KMS-11 (cell line): ENCODE measurements at regions not wholly inside any gene's neighbourhood (a gene's known extent, or its start where the extent isn't known, plus 50 kb on each side); places are given as distances from the start of the nearest gene placed in this dataset.

Source experiments
- H2AFZ ChIP-seq: fragments of 200-600 bp; sonication (generic); 2 replicates; pipeline ENCODE4 v1.6.1; 2016; ENCODE audit warnings: antibody characterized with exemption, mixed run types, low read depth
- H3K27ac ChIP-seq: fragments of 200-600 bp; sonication (generic); 2 replicates; pipeline ENCODE4 v1.6.1; 2016; ENCODE audit warnings: mild to moderate bottlenecking, mixed run types
- H3K27me3 ChIP-seq: fragments of 200-600 bp; sonication (generic); 2 replicates; pipeline ENCODE4 v1.6.1; 2017; ENCODE audit warnings: mild to moderate bottlenecking, low read depth, mixed run types, moderate library complexity; ENCODE audit not compliant: insufficient read depth
- H3K36me3 ChIP-seq: fragments of 200-600 bp; sonication (generic); 2 replicates; pipeline ENCODE4 v1.6.1; 2017; ENCODE audit warnings: mild to moderate bottlenecking, mixed run types; ENCODE audit not compliant: insufficient read depth
- H3K4me1 ChIP-seq: fragments of 200-600 bp; sonication (generic); 2 replicates; pipeline ENCODE4 v1.6.1; 2016; ENCODE audit warnings: mild to moderate bottlenecking, low read depth, mixed run types; ENCODE audit not compliant: poor library complexity, severe bottlenecking
- H3K4me2 ChIP-seq: fragments of 200-600 bp; sonication (generic); 2 replicates; pipeline ENCODE4 v1.7.0; 2016; ENCODE audit warnings: mild to moderate bottlenecking, mixed run types
- H3K4me3 ChIP-seq: fragments of 200-600 bp; sonication (generic); IDR thresholded peaks from 2 replicates; pipeline ENCODE4 v1.6.1; 2017; ENCODE audit warnings: low read depth, low read length, mixed read lengths; ENCODE audit not compliant: insufficient read depth
- H3K79me2 ChIP-seq: fragments of 200-600 bp; sonication (generic); 2 replicates; pipeline ENCODE4 v1.6.1; 2016; ENCODE audit warnings: low read depth, mixed run types; ENCODE audit not compliant: insufficient read depth
- H3K9ac ChIP-seq: fragments of 200-600 bp; sonication (generic); 2 replicates; pipeline ENCODE4 v1.6.1; 2016; ENCODE audit warnings: mild to moderate bottlenecking, mixed run types
- H4K20me1 ChIP-seq: fragments of 200-600 bp; sonication (generic); 2 replicates; pipeline ENCODE4 v1.6.1; 2016; ENCODE audit warnings: mild to moderate bottlenecking, mixed run types; ENCODE audit not compliant: insufficient read depth
- CTCF ChIP-seq: fragments of 200-600 bp; sonication (generic); conservative IDR thresholded peaks from 2 replicates; pipeline ENCODE4 v1.6.1; 2017; ENCODE audit warnings: low read depth, mild to moderate bottlenecking, antibody characterized with exemption, low read length, moderate library complexity, mixed read lengths

GRCh38 chr22:47768027-47768426, 1005.6 kb downstream of the TBC1D22A start:
- Histone ChIP-seq H3K4me3 (no peak overlapping the region), H3K79me2 (no peaks in the 10 kb centered on the region)

GRCh38 chr22:47767403-47767802, 1005.0 kb downstream of the TBC1D22A start:
- Histone ChIP-seq H3K4me1 (no peaks in the 10 kb centered on the region), H2AFZ (no peak overlapping the region), H3K27me3 (no peaks in the 10 kb centered on the region), H3K4me2 (no peak overlapping the region), H3K27ac (no peak overlapping the region), H4K20me1 (no peaks in the 10 kb centered on the region), H3K36me3 (no peaks in the 10 kb centered on the region), H3K9ac (no peak overlapping the region), H3K79me2 (no peaks in the 10 kb centered on the region), H3K4me3 (no peak overlapping the region)
- TF ChIP-seq CTCF = no peak

More at GRCh38 chr22:47768027-47768426, 1005.6 kb downstream of the TBC1D22A start:
- Histone ChIP-seq H3K27ac (no peak overlapping the region), H3K27me3 (no peaks in the 10 kb centered on the region), H3K9ac (no peak overlapping the region), H3K36me3 (no peaks in the 10 kb centered on the region), H3K4me1 (no peaks in the 10 kb centered on the region), H4K20me1 (no peaks in the 10 kb centered on the region), H2AFZ (no peak overlapping the region), H3K4me2 (no peak overlapping the region)
- no peak for TF ChIP-seq CTCF

GRCh38 chr22:47765757-47766156, 1003.3 kb downstream of the TBC1D22A start:
- Histone ChIP-seq H3K9ac (no peak overlapping the region), H3K4me1 (no peaks in the 10 kb centered on the region), H4K20me1 (no peaks in the 10 kb centered on the region), H3K27ac (no peak overlapping the region), H3K4me3 (no peak overlapping the region), H3K79me2 (no peaks in the 10 kb centered on the region), H3K4me2 (no peak overlapping the region), H2AFZ (no peak overlapping the region), H3K36me3 (no peaks in the 10 kb centered on the region), H3K27me3 (no peaks in the 10 kb centered on the region)
- TF ChIP-seq CTCF = no peak

GRCh38 chr22:47762141-47762540, 999.7 kb downstream of the TBC1D22A start:
- no peak overlapping the region for H3K4me2 ChIP-seq
- H3K4me1 ChIP-seq = no peaks in the 10 kb centered on the region
- H3K36me3 ChIP-seq = no peaks in the 10 kb centered on the region
- no peaks in the 10 kb centered on the region for H3K79me2 ChIP-seq
- H2AFZ ChIP-seq = no peak overlapping the region
- no peaks in the 10 kb centered on the region for H3K27me3 ChIP-seq
- no peak for TF ChIP-seq CTCF
- H4K20me1 ChIP-seq = no peaks in the 10 kb centered on the region
- H3K4me3 ChIP-seq = no peak overlapping the region
- H3K27ac ChIP-seq = no peak overlapping the region
- H3K9ac ChIP-seq = no peak overlapping the region
